GM21528 (cell line): ENCODE measurements at regions not wholly inside any gene's neighbourhood (a gene's known extent, or its start where the extent isn't known, plus 50 kb on each side); places are given as distances from the start of the nearest gene placed in this dataset.

Source experiments
- ATAC-seq: cut with Tn5 transposase; IDR thresholded peaks from one replicate; pipeline ENCODE4 v1.9.1; 2021; ENCODE audit warnings: mild to moderate bottlenecking, moderate library complexity; ENCODE audit not compliant: unreplicated experiment, low FRiP score

GRCh38 chrX:51954592-51954991 lies 61.2 kb downstream of the MAGED1 start:
- no peak for ATAC-seq

- ATAC-seq, result peak; percentile 96
Measured at GRCh38 chrX:51955200-51955599, 61.8 kb downstream of the MAGED1 start.

DNA sequence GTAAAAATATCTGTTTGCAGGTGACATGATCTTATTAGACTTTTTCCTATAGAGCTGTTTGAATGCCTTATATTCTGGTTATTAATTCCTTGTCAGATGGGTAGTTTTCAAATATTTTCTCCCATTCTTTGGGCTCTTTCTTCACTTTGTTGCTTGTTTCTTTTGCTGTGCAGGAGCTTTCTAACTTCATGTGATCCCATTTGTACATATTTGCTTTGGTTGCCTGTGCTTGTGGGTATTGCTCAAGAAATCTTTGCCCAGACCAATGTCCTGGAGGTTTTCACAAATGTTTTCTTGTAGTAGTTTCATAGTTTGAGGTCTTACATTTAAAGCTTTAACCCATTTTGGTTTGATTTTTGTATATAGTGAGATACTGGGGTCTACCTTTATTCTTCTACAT lies 63.0 kb downstream of the MAGED1 start:
- no peak for ATAC-seq

DNA sequence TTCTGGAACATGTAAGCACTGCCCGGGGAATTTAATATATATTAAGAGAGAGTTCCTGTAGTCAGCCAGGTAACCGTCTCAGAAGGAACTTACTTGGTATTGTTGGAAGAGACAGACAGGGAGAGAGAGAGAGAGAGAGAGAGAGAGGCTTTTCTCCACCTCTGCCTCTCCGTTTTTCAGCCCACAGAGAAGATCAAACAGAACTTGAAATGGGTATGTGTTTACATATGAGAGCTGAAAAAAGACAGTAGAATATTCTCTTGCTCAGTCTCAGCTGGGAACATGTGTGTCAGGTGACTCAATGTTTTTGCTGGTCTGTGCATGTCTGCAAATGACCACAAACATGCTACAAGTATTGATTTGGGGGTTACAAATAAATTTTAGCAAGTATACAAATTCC lies 81.9 kb downstream of the MAGED1 start:
- no peak for ATAC-seq

- ATAC-seq, result no peak
Measured at GRCh38 chrX:51975811-51976210, 82.4 kb downstream of the MAGED1 start.

DNA sequence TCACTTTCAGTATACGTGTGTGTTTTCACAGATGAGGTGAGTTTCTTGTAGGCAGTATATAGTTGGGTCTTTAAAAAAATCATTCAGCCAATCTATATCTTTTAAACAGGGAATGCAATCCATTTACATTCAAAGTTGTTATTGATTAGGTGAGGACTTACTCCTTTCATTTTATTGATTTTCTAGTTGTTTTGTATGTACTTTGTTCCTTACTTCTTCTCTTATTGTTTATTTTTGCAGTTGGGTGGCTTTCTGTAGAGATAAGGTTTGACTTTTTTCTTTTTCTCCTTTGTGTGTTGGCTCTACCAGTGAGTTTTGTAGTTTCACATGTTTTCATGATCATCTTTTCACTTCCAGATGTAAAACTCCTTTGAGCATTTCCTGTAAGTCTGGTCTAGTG lies 83.1 kb downstream of the MAGED1 start:
- no peak for ATAC-seq
